Common myeloid progenitor, CD34-positive (primary cell): ENCODE measurements at regions not wholly inside any gene's neighbourhood (a gene's known extent, or its start where the extent isn't known, plus 50 kb on each side); places are given as distances from the start of the nearest gene placed in this dataset.

ENCODE experiments used
- CTCF ChIA-PET: fragments of 350-600 bp; sonication (Branson Sonifier 250); formaldehyde crosslinking; loops from one replicate; lab custom pipeline; 2021; ENCODE audit warnings: antibody characterized with exemption; lab: Charles Lee
- POLR2A ChIA-PET: fragments of 350-600 bp; sonication (Branson Sonifier 250); formaldehyde crosslinking; loops from one replicate; lab custom pipeline; 2021; ENCODE audit warnings: antibody characterized with exemption; lab: Charles Lee
- DNase-seq, 3 donors: peaks; one replicate each; pipeline versions ENCODE4 v3.0.0 to v3.0.0-alpha.2; 2013
- H3K27ac ChIP-seq, 2 experiments: 1 replicate in 1 of 2; 2 replicates in 1 of 2; pipeline ENCODE4 v1.7.0; 2013; ENCODE audit warnings: inconsistent platforms in 2 of 2, low read length in 2 of 2, mild to moderate bottlenecking in 2 of 2, low read depth in 1 of 2, moderate library complexity in 1 of 2; ENCODE audit not compliant: severe bottlenecking in 2 of 2, insufficient read depth in 1 of 2, poor library complexity in 1 of 2
- H3K27me3 ChIP-seq, 5 experiments: replicated peaks in 2 of 5; 1 replicate in 3 of 5; 2 replicates in 2 of 5; pipeline versions ENCODE4 v1.6.1 to v1.7.0; 2013; ENCODE audit warnings: low read length in 4 of 5, mild to moderate bottlenecking in 2 of 5, moderate library complexity in 2 of 5, inconsistent platforms in 1 of 5; ENCODE audit not compliant: insufficient read depth in 5 of 5, control insufficient read depth in 4 of 5
- H3K36me3 ChIP-seq, 4 experiments: 1 replicate in 2 of 4; 2 replicates in 2 of 4; pipeline versions ENCODE4 v1.6.1 to v1.7.0; 2013; ENCODE audit warnings: low read length in 3 of 4, control low read depth in 1 of 4, mild to moderate bottlenecking in 1 of 4; ENCODE audit not compliant: control insufficient read depth in 4 of 4, insufficient read depth in 4 of 4
- H3K4me1 ChIP-seq, 4 experiments: 1 replicate in 3 of 4; 2 replicates in 1 of 4; pipeline versions ENCODE4 v1.6.1 to v1.7.1; 2013; ENCODE audit warnings: low read length in 3 of 4, mild to moderate bottlenecking in 3 of 4, control low read depth in 1 of 4, inconsistent platforms in 1 of 4, moderate library complexity in 1 of 4; ENCODE audit not compliant: control insufficient read depth in 4 of 4, insufficient read depth in 4 of 4; ENCODE audit errors: control extremely low read depth in 1 of 4
- H3K4me3 ChIP-seq, 7 experiments: 1 replicate in 4 of 7; 2 replicates in 3 of 7; pipeline versions ENCODE4 v1.5.1 to v1.7.0; 2013; ENCODE audit warnings: mild to moderate bottlenecking in 7 of 7, low read length in 6 of 7, moderate library complexity in 6 of 7, inconsistent platforms in 2 of 7, low read depth in 2 of 7, control low read depth in 1 of 7; ENCODE audit not compliant: insufficient read depth in 4 of 7, control insufficient read depth in 1 of 7; ENCODE audit errors: extremely low read depth in 1 of 7
- H3K9me3 ChIP-seq, 5 experiments: 1 replicate in 4 of 5; 2 replicates in 1 of 5; pipeline versions ENCODE4 v1.6.1 to v1.7.1; 2013; ENCODE audit warnings: low read length in 4 of 5, mild to moderate bottlenecking in 2 of 5, inconsistent platforms in 1 of 5, low read depth in 1 of 5, moderate library complexity in 1 of 5; ENCODE audit not compliant: control insufficient read depth in 4 of 5, insufficient read depth in 2 of 5; ENCODE audit errors: control extremely low read depth in 1 of 5
- WGBS: methylation state at CpG from one replicate; pipeline ENCODE4 v1.1.5; 2013; ENCODE audit not compliant: insufficient coverage; 5-methylcytosine and 5-hydroxymethylcytosine counted together

DNA sequence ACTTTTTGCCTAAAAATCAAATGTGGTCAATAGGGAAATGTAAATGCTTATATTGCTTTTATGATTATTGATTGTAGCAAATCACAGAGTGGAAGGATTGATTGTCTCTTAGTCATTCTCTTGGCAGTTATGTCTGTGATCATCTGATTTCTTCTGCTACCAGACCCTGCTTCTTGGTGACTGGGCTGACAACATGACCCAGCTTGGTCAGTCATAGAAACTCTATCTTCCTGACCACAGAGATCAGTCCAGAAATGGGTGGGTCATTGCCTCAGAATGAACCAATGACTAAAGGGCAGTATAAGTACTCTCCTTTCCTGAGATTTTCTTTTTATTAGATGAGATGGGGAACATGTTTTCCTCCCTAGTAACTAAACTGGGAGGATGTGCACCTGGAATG, 87.6 kb downstream of the MAIP1 start:
- Histone ChIP-seq H3K27ac (no peak overlapping the region), H3K27me3 (no peaks in the 10 kb centered on the region), H3K4me1 (no peaks in the 10 kb centered on the region), H3K36me3 (no peaks in the 10 kb centered on the region), H3K4me3 (no peak overlapping the region), H3K9me3 (peaks cover 0 to 15% (median 10%) of the 10 kb centered on the region in 5 experiments)
- no peak for DNase-seq
- ChIA-PET POLR2A (no interaction called here), CTCF (interaction anchor here (1.0 kb wide), 1 partner anchor 16 kb away, joined by 4 read pairs; no protein-coding TSS in a partner anchor)

- H3K4me1 ChIP-seq, result no peaks in the 10 kb centered on the region
- H3K4me3 ChIP-seq, result no peak overlapping the region
- no peak for DNase-seq
- no CpG with 5 or more reads among the region's 2 CpGs for WGBS
- ChIA-PET POLR2A (no interaction called here), CTCF (no interaction called here)
- H3K9me3 ChIP-seq, result peaks cover 0 to 15% (median 10%) of the 10 kb centered on the region in 5 experiments
- H3K36me3 ChIP-seq, result no peaks in the 10 kb centered on the region
- H3K27me3 ChIP-seq, result no peaks in the 10 kb centered on the region
- no peak overlapping the region for H3K27ac ChIP-seq
Observed at GRCh38 chr2:200044453-200044852, 89.1 kb downstream of the MAIP1 start.

DNA sequence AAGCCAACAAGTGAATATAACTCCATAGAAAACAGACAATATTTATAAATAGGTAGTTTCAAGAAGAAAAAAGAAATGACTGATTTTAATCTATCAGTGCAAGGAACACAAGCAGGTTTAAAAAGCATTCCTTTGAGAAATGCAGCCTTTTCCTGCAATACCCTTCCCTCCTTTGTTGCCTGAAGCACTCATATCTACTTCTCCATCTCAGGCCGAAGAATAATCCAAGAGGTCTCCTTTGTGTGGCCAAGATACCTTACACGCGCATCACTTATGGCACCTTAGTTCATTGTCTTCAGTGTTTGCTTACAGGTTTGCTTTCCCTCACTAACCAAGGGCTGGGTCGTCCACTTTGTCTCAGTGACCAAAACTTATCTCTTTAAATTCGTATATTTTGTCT, 93.0 kb downstream of the MAIP1 start:
- no peak for DNase-seq
- Histone ChIP-seq H3K27me3 (no peaks in the 10 kb centered on the region), H3K9me3 (peaks cover 0 to 15% (median 10%) of the 10 kb centered on the region in 5 experiments), H3K4me3 (no peak overlapping the region), H3K4me1 (peaks cover 0 to 3% (median 0%) of the 10 kb centered on the region in 4 experiments), H3K36me3 (no peaks in the 10 kb centered on the region), H3K27ac (no peak overlapping the region)
- ChIA-PET POLR2A (no interaction called here), CTCF (no interaction called here)
- 100% methylated on average over 3 of the region's 5 CpGs for WGBS

DNA sequence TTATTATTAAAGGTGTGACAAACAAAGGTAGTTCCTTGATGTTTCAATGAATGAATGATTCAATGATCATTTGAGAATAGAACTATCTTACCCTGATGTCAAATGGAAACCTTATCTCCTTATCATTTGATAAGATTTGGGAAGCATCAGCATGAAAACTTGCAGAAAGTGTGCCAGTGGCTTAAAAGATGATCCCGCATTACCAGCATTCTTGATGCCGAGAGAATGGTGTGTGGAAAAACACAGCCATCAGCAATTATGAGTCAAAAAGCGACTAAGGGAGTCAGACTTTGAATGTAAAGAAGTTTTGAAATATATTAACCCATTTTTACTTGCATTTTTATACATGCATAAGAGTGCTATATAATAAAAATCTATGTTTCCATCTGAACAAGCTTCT, 93.7 kb downstream of the MAIP1 start:
- ChIA-PET POLR2A (no interaction called here), CTCF (no interaction called here)
- peaks cover 0 to 3% (median 0%) of the 10 kb centered on the region in 4 experiments for H3K4me1 ChIP-seq
- no peak for DNase-seq
- H3K27ac ChIP-seq, result no peak overlapping the region
- WGBS, result 93% methylated on average over 2 of the region's 3 CpGs
- no peaks in the 10 kb centered on the region for H3K36me3 ChIP-seq
- H3K9me3 ChIP-seq, result peaks cover 0 to 12% (median 10%) of the 10 kb centered on the region in 5 experiments
- H3K27me3 ChIP-seq, result no peaks in the 10 kb centered on the region
- H3K4me3 ChIP-seq, result no peak overlapping the region

DNA sequence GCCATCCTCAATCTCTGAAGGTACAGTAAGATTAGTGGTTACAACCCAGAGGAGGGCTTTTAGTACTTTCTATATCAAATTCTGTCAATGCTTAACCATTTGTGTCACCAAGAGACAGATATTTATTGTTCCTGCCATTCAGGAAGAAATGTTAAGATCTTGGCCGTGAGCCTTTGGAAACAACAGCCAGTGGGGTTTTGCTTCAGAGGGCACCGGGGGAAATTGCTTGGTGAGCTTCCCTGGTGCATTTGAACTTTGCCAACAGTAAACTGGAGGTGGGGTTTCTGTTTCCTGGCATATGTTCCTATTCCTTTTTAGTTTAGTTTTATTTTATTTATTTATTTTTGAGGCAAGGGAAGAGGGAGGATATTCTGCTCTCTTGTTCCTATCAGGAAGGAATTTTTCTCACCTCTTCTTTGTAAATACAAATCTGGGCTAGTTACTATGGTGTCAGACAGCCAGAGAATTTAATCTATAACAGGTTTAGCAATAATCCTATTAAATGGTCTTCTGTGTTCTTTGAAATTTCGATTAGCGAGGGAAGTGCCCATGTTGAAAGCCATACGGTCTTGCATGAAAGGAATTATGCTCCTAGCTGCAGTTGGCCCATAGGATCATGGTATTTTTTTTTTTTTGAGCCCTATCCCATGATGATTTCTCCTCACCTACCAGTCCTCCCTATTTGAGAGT, 95.7 kb downstream of the MAIP1 start:
- CTCF ChIA-PET, result interaction anchor here (0.6 to 1.3 kb wide), 2 partner anchors 9 to 1640 kb away, joined by 3 to 4 read pairs; no protein-coding TSS in a partner anchor
- POLR2A ChIA-PET, result no interaction called here

DNA sequence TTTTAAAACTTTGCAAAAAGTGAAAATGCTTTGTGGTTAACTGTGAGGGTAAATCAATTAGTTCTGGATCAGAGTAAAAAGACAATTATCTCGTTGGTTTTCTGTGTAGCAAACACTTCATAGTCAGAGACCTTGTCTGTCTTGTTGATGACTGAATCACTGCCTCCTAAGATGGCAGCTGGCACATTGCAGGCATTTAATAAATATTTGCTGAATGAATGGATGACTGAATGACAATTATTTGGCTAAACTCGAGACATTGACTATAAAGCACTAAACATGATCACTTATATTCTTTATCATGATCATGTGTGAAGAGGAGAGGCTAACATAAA, 96.2 kb downstream of the MAIP1 start:
- H3K36me3 ChIP-seq, result no peaks in the 10 kb centered on the region
- no peak overlapping the region for H3K4me3 ChIP-seq
- H3K27ac ChIP-seq, result no peak overlapping the region
- H3K4me1 ChIP-seq, result peaks cover 0 to 3% (median 0%) of the 10 kb centered on the region in 4 experiments
- ChIA-PET CTCF (interaction anchor here (0.6 kb wide), 1 partner anchor 1640 kb away, joined by 3 read pairs; no protein-coding TSS in a partner anchor), POLR2A (no interaction called here)
- no peak for DNase-seq
- peaks cover 0 to 4% (median 0%) of the 10 kb centered on the region in 5 experiments for H3K9me3 ChIP-seq
- no CpG with 5 or more reads among the region's 2 CpGs for WGBS
- no peaks in the 10 kb centered on the region for H3K27me3 ChIP-seq

More for the DNA sequence above, 95.7 kb downstream of the MAIP1 start:
- Histone ChIP-seq H3K4me3 (no peak overlapping the region), H3K36me3 (no peaks in the 10 kb centered on the region), H3K4me1 (peaks cover 0 to 3% (median 0%) of the 10 kb centered on the region in 4 experiments), H3K27me3 (no peaks in the 10 kb centered on the region), H3K9me3 (peaks cover 0 to 4% (median 0%) of the 10 kb centered on the region in 5 experiments), H3K27ac (no peak overlapping the region)
- WGBS, result 100% methylated on average over 2 of the region's 5 CpGs
- DNase-seq, result no peak

GRCh38 chr2:200052627-200053026, 97.2 kb downstream of the MAIP1 start:
- CTCF ChIA-PET, result no interaction called here

More at GRCh38 chr2:200052627-200053026, 97.2 kb downstream of the MAIP1 start:
- WGBS, result no CpG with 5 or more reads among the region's 3 CpGs
- POLR2A ChIA-PET, result no interaction called here
- Histone ChIP-seq H3K27me3 (no peaks in the 10 kb centered on the region), H3K4me1 (peaks cover 0 to 3% (median 0%) of the 10 kb centered on the region in 4 experiments), H3K36me3 (no peaks in the 10 kb centered on the region), H3K4me3 (no peak overlapping the region), H3K9me3 (peaks cover 0 to 6% (median 0%) of the 10 kb centered on the region in 5 experiments), H3K27ac (no peak overlapping the region)
- no peak for DNase-seq
